ENCODE measurements at regions not wholly inside any gene's neighbourhood (a gene's known extent, or its start where the extent isn't known, plus 50 kb on each side); places are given as distances from the start of the nearest gene placed in this dataset.

DNA sequence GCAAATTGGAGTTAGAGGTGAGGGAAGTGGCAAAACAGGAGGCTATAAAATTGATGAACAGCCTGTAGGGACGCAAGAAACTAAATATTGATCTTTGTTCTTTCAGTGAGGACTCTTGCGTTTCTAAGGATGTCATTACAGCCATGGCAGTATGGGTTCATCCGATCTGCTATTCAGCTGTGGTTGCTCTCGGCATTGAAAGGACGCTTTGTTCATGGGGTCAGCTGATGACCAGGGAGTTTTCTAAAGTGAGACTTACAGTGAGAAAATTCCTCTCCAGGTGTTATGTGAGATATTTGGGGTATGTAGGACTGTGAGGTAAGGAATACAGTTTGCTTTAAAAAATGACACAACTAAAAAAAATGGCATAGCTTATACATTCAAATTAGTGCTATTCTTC is 52.7 kb upstream of the PELI1 start:
- Mint-ChIP-seq H3K4me3 (no peak overlapping the region), H3K4me1 (peaks cover 14% of the 10 kb centered on the region), H3K36me3 (ENCODE audit: low read depth) (peaks cover 2% of the 10 kb centered on the region), H3K27me3 (no peaks in the 10 kb centered on the region), H3K27ac (no peak overlapping the region)
- DNase-seq (no peak), ATAC-seq (no peak)
- H3K9me3 ChIP-seq (ENCODE audit: control insufficient read depth, low read length, poor library complexity, severe bottlenecking) = no peaks in the 10 kb centered on the region

DNA sequence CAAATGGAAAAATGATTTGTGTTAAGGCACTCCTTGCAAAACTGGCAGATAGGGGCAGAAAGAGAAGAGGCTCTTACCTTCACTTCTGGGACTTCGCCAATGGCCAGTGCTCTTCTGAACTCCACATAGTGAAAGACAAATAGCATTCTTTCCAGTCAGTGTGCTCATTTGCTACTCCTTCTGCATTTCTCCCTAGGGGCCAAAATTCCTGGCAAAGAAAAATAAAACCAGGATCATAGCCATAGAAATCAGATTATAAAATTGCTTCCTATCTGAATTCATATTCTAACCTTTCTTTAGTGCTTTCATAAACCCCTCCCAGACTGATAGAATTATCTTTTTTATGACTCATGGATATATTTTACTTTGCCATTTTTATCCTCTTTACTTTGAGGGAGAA is 56.9 kb upstream of the PELI1 start:
- Mint-ChIP-seq H3K27ac (peak overlapping the region; percentile 100), H3K4me3 (no peak overlapping the region), H3K36me3 (ENCODE audit: low read depth) (peaks cover 2% of the 10 kb centered on the region), H3K4me1 (peaks cover 37% of the 10 kb centered on the region), H3K27me3 (no peaks in the 10 kb centered on the region)
- no peak for ATAC-seq
- DNase-seq = no peak
- H3K9me3 ChIP-seq (ENCODE audit: control insufficient read depth, low read length, poor library complexity, severe bottlenecking) = no peaks in the 10 kb centered on the region

DNA sequence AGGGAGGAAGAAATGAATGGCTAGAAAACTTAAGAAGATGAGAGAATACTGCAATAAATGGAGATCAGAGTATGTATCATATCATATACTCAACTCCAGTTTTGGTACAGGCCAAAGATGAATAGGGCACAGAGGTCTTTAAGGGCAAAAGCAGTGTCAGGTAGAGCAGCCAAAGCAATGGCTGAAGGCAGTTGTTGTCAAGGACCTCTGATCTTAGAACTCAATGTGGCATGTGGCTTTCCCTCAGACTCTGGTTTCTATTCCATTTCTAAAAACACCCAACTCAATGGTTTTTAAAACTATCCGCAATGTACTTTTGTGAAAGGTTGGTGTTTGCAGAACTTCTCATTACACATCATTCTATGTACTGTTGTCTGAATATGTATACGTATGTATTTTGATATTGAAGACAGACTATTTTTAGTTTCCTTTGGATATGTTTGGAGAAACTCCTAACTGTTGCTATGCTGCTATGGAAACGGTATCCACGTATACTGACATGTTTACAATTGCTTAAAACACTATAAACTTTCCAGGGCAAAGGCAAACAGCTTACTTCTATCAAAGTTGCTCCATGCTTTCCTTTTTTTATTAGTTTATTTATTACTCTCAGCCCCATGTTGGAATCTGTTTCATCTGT is 58.1 kb upstream of the PELI1 start:
- peaks cover 37% of the 10 kb centered on the region for H3K4me1 Mint-ChIP-seq
- H3K36me3 Mint-ChIP-seq (ENCODE audit: low read depth) = peaks cover 2% of the 10 kb centered on the region
- H3K9me3 ChIP-seq (ENCODE audit: control insufficient read depth, low read length, poor library complexity, severe bottlenecking) = no peaks in the 10 kb centered on the region
- H3K4me3 Mint-ChIP-seq = no peak overlapping the region
- H3K27ac Mint-ChIP-seq = peak overlapping the region; percentile 100
- ATAC-seq (peak; percentile 24), DNase-seq (no peak)
- no peaks in the 10 kb centered on the region for H3K27me3 Mint-ChIP-seq

DNA sequence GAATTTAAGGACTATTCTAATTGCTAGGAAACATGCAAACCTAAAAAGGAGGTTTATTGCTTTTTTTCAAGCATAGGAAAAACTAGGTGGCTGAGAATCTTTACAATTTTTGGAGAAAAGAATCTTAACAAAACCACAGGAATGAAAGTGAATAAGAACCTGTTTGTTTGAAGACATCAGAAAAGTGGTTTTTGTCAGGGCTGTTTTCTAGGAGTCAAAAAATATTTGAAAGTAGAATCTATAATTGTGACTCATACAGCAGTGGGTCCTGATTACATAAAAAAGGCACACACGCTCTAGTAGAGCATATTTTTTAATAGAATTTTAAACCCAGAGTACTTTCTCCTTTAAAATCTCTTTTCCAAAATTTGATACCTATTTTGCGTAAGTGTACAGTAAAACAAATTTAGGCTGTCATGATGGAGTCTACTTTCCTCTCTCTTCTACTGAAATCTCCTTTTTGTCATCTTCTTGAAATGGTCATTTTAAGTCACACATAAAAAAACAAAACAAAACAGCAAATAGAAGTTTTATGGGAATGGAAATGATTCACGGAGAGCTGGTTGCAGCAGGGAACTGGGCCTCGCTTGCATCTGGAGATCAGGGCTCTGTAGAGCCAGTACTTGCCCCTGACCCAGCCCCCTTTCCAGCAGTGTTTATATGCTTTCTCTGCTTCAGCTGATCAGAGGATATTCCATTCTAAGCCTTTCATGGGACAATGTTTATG is 59.1 kb upstream of the PELI1 start:
- Mint-ChIP-seq H3K4me3 (peak overlapping the region; percentile 86), H3K27me3 (no peaks in the 10 kb centered on the region), H3K36me3 (ENCODE audit: low read depth) (no peaks in the 10 kb centered on the region), H3K27ac (peak overlapping the region; percentile 100), H3K4me1 (peaks cover 35% of the 10 kb centered on the region)
- ATAC-seq (no peak), DNase-seq (no peak)
- no peaks in the 10 kb centered on the region for H3K9me3 ChIP-seq (ENCODE audit: control insufficient read depth, low read length, poor library complexity, severe bottlenecking)

DNA sequence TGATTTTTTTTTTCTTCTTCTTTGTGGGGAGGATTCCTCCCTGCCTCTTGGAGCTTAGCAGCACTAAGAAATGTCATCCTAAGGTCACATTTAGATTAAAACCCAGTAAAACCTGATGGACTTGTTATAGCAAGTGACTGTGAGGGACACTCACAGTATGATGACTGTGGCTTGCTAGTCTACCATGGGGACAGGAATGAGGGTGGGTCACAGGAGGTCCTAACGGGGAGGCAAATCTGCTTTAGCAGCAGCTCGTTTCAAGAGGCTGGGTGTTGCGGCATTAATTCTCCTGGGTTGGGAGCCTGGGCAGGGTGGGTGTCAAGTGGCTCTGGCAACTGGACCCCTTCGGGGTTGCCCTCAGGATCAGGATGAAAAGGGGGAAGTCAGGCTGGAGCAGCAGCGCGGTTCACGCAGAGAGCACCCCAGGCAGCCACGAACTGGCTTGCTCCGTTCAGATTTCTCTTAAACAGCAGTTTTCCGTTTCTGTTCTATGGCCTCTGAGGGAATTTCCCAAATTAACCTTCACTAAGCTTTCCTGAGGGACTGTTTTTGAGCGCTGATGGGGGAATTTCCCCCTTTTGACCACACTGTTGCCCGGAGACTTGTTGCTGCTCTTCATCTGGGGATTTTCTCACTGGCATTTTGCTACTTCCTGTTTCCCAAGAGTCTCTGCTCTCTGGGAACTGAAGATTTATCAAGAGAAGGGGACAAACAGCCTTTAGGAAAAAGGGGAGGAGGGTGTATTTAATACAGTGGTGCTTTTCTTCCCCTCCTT is 59.8 kb upstream of the PELI1 start:
- Mint-ChIP-seq H3K27me3 (no peaks in the 10 kb centered on the region), H3K4me1 (peaks cover 37% of the 10 kb centered on the region), H3K36me3 (ENCODE audit: low read depth) (no peaks in the 10 kb centered on the region), H3K27ac (peak overlapping the region; percentile 100), H3K4me3 (peak overlapping the region; percentile 86)
- peak; percentile 80 for ATAC-seq
- H3K9me3 ChIP-seq (ENCODE audit: control insufficient read depth, low read length, poor library complexity, severe bottlenecking) = no peaks in the 10 kb centered on the region
- DNase-seq = peak; percentile 26 to 41 (median 30)

DNA sequence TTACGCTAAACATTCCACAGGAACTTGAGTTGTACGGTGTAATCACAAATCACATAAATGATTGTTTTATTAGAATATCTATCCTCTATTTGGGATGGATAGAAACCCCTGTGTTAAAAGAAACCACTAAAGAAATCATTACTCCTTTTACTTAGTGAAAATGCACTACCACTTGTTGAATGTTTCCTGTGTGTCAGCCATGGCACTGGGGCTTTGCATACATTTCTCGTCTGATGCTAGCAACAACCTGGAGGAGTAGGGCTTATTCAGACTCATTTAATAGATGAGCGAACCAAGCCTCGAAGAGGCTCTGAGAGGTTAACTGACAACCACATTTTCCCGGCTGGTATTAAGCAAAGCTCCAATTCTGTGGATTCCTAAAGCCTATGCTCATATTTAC is 60.5 kb upstream of the PELI1 start:
- Mint-ChIP-seq H3K4me3 (peak overlapping the region; percentile 86), H3K4me1 (peaks cover 40% of the 10 kb centered on the region), H3K27ac (peak overlapping the region; percentile 100), H3K36me3 (ENCODE audit: low read depth) (no peaks in the 10 kb centered on the region), H3K27me3 (no peaks in the 10 kb centered on the region)
- no peak for DNase-seq
- H3K9me3 ChIP-seq (ENCODE audit: control insufficient read depth, low read length, poor library complexity, severe bottlenecking) = no peaks in the 10 kb centered on the region
- ATAC-seq = no peak

DNA sequence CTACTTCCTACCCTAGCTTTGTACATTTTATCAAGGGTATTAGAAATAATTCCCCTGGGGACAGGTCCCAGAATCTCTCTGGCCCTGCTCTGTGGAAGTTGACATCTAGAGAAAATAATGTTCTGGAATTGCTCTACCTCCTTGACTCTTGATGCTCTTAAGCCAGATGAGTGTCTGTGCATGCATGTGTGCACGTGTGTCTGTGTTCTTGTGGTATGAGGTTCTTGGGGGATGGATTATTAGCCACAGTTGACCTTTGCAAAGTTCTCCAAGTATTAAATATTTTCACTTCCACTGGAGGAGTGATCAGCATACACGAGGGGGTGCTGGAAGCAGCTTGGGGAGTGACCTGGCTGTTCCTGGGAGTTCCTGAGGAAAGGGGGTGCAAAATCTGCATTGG is 61.2 kb upstream of the PELI1 start:
- ATAC-seq = no peak
- no peak for DNase-seq
- H3K27me3 Mint-ChIP-seq = no peaks in the 10 kb centered on the region
- H3K4me1 Mint-ChIP-seq = peaks cover 34% of the 10 kb centered on the region
- H3K36me3 Mint-ChIP-seq (ENCODE audit: low read depth) = no peaks in the 10 kb centered on the region
- no peak overlapping the region for H3K4me3 Mint-ChIP-seq
- H3K9me3 ChIP-seq (ENCODE audit: control insufficient read depth, low read length, poor library complexity, severe bottlenecking) = no peaks in the 10 kb centered on the region
- peak overlapping the region; percentile 100 for H3K27ac Mint-ChIP-seq

DNA sequence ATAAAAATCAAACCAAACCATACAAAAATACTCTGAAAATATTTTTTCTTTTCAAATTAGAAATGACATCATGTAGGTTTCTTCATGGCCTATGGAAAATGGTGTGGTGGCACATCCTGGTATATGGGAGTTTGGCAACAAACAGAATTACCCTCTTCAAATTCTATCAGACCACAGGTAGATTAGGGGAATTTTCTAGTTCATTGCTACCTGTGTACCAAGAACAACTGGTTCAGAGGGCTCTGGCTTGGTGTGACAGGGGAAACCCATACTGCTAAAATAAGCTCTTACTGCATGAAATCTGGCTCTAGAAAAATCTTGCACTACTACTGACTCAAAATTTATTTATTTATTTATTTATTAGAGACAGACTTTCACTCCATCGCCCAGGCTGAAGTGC is 63.4 kb upstream of the PELI1 start:
- DNase-seq (no peak), ATAC-seq (peak; percentile 64)
- Mint-ChIP-seq H3K4me1 (peaks cover 28% of the 10 kb centered on the region), H3K27me3 (no peaks in the 10 kb centered on the region), H3K4me3 (no peak overlapping the region), H3K27ac (peak overlapping the region; percentile 100), H3K36me3 (ENCODE audit: low read depth) (peaks cover 2% of the 10 kb centered on the region)
- no peaks in the 10 kb centered on the region for H3K9me3 ChIP-seq (ENCODE audit: control insufficient read depth, low read length, poor library complexity, severe bottlenecking)

DNA sequence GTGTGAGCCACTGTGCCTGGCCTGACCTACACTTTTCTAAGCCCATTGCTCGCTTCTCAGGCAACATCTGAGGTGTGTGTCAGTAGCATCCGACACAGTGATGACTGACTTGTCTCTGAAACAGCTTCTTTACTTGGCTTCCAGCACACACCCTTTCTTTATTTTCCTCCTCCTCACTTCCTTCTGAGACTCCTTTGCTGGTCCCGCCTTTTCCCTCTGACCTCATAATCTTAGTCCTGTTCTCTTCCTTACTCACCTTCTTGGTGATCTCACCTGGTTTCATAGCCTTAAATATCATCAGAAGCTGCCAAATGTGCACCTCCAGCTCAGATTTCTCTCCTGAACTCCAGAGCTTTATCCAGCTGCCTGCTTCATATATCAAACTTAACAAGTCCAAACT is 66.6 kb upstream of the PELI1 start:
- no peaks in the 10 kb centered on the region for H3K27me3 Mint-ChIP-seq
- H3K4me1 Mint-ChIP-seq = peaks cover 21% of the 10 kb centered on the region

DNA sequence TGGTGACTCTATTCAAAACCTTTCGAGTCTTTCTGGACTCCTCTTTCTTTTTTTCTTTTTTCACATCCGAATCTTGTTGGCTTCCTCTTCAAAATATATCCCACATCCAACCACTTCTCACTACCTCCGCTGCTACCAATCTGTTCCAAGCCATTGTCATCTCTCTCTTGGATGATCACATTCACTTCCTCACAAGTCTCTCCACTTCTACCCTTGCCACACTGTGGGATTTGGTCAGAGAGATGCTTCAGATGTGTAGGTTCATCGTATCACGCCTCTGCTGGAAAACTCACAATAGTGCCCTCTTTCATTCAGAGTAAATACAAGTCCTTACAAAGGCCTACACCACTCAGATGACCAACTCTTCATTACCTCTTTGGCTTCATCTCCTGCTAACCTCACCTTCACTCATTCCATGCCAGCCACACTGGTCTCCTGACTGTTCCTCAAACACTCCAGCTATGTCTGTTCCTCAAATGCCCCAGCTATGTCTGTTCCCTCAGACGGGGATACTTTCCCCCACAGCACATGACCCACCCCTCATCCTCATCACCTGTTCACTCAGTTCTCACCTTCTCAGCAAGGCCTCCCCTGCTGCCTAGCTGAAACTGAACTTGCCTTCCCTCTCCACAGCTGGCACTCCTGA is 67.2 kb upstream of the PELI1 start:
- no peak for DNase-seq
- peaks cover 21% of the 10 kb centered on the region for H3K4me1 Mint-ChIP-seq
- no peaks in the 10 kb centered on the region for H3K27me3 Mint-ChIP-seq
- ATAC-seq = no peak
- no peak overlapping the region for H3K4me3 Mint-ChIP-seq
- peak overlapping the region; percentile 41 for H3K27ac Mint-ChIP-seq
- no peaks in the 10 kb centered on the region for H3K9me3 ChIP-seq (ENCODE audit: control insufficient read depth, low read length, poor library complexity, severe bottlenecking)
- peaks cover 2% of the 10 kb centered on the region for H3K36me3 Mint-ChIP-seq (ENCODE audit: low read depth)

More for the DNA sequence above, 66.6 kb upstream of the PELI1 start:
- Mint-ChIP-seq H3K4me3 (no peak overlapping the region), H3K36me3 (ENCODE audit: low read depth) (peaks cover 2% of the 10 kb centered on the region), H3K27ac (peak overlapping the region; percentile 41)
- H3K9me3 ChIP-seq (ENCODE audit: control insufficient read depth, low read length, poor library complexity, severe bottlenecking) = no peaks in the 10 kb centered on the region
- no peak for DNase-seq
- ATAC-seq = no peak

DNA sequence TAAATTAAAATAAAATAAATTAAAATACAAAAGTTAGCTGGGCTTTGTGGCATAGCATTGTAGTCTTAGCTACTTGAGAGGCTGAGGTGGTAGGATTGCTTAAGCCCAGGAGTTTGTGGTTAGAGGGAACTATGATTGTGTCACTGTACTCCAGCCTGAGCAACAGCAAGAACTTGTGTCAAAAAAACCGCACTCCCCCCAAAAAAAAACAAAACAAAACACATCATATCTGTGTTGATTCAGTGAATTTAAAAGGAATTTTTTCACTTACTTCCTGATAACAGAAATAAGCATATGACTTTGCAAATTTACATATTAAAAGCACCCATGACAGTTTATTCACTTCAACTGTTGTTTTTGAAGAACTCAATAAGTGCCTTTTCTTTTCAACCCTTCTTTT is 68.1 kb upstream of the PELI1 start:
- ATAC-seq = peak; percentile 42
- no peaks in the 10 kb centered on the region for H3K9me3 ChIP-seq (ENCODE audit: control insufficient read depth, low read length, poor library complexity, severe bottlenecking)
- peak overlapping the region; percentile 41 for H3K27ac Mint-ChIP-seq
- H3K4me3 Mint-ChIP-seq = no peak overlapping the region
- no peak for DNase-seq
- peaks cover 24% of the 10 kb centered on the region for H3K4me1 Mint-ChIP-seq
- peaks cover 2% of the 10 kb centered on the region for H3K36me3 Mint-ChIP-seq (ENCODE audit: low read depth)
- H3K27me3 Mint-ChIP-seq = no peaks in the 10 kb centered on the region

DNA sequence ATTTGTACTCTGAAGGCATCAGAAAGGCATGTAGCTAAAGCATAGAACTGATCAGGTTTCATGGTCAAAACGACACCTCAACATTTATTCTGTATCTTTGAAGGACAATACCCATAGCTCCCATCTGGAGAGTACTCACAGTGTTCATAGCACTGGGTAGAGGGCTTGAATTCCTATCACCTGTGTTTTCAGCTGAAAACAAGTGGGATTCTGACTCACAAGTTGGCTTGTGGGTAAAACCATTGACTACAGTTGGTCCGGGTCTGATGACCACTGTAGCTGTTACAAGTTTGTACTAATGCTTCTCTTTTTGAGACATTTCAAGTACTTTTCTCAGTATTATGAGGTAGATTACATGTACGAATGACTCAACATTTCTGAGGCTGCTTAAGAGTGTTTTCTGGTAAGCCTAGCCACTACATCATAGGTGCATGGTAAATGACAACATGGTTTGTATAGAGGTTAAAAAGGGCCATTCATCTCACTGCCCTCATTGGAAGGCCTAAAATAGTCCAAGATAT is 68.6 kb upstream of the PELI1 start:
- H3K9me3 ChIP-seq (ENCODE audit: control insufficient read depth, low read length, poor library complexity, severe bottlenecking) = no peaks in the 10 kb centered on the region
- Mint-ChIP-seq H3K4me3 (peak overlapping the region; percentile 41), H3K4me1 (peaks cover 24% of the 10 kb centered on the region), H3K27ac (peak overlapping the region; percentile 91), H3K27me3 (no peaks in the 10 kb centered on the region), H3K36me3 (ENCODE audit: low read depth) (peaks cover 2% of the 10 kb centered on the region)
- no peak for DNase-seq
- ATAC-seq = peak; percentile 20
